HG03060 (cell line): ENCODE measurements at regions not wholly inside any gene's neighbourhood (a gene's known extent, or its start where the extent isn't known, plus 50 kb on each side); places are given as distances from the start of the nearest gene placed in this dataset.
"Not testable (repeated sequence)": the region's sequence is repeated elsewhere in the genome, so short reads cannot be mapped to it uniquely, and the experiment has no call there.

Experiments used
- ATAC-seq: cut with Tn5 transposase; IDR thresholded peaks from one replicate; pipeline ENCODE4 v1.9.1; 2021; ENCODE audit warnings: low read depth, moderate number of reproducible peaks; ENCODE audit not compliant: unreplicated experiment

DNA sequence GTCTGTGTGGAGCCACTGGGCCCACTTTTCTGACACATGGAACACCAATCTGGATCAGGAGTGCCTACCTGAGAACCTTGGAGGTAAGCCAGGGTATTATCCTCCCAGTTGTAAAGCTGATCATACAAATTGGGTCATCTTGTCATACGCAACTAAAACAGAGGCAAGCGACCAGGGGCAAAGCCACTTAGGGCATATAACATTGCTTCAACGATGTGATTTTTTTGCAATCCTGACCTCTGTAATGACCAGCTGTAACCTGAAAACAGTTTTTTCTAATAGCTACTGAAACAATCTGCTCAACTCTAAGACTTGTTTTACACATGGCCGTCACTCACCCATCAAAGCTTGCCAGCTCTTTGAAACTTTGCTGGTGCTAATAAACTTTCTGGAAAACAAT lies 261.5 kb upstream of the AGTR2 start:
- ATAC-seq = no peak

DNA sequence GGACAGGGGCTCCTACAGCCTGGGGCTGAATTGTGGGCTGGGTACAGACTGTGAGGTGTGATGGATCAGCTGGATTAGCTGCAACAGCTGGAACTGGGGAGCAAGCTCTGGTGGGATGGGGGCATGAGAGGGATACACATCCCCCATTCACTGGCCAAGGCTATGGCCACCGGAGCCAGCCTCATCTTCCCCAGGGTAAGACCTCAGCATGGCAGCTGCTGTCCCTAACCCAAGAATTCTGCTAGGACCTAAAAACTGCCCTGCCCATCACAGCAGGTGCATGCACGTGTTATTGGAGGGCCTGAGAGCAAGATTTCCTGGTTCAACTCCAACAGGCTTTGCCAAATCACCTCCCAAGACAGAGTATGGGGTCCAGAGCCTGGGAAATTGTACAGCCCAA lies 258.6 kb upstream of the AGTR2 start:
- ATAC-seq = no peak

DNA sequence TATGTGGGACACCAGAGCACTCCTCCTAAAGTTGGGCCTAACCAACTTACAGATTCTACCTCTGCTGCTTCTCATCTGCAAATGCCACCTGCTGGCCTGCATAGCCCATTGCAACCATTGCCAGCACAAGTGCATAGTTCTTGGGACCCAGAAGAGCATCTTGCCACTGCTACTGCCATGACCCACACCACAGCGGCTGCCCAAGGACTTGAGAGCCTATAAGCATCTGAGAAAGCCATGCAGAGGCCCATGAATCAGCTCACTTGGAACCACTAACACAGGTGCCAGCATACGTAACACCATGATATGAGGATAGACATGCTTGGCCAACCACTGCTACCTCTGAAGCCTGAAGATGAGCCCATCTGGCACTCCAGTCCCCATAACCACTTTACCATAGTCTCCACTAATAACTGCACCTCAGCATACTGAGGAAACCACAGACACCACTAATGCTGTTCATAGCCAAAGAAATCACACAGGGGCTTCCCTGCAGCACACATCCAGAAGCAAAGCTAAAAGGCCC lies 258.1 kb upstream of the AGTR2 start:
- ATAC-seq = peak; percentile 93

DNA sequence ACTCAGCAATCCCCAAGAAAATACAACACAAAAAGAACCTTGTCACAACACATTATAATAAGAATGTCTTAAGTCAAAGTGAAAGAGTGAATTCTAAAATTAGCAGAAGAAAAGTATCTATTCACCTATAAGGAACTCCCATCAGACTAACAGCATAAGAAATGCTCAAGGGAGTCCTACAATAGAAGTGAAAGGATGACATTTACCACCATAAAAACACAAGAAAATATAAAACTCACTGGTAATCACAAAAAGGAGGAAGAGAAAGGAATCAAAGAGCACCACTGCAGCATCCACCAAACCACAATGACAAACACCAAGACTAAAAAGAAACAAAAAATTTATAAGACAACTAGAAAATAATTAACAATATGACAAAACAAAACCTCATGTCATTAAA lies 257.0 kb upstream of the AGTR2 start:
- ATAC-seq = peak; percentile 40

DNA sequence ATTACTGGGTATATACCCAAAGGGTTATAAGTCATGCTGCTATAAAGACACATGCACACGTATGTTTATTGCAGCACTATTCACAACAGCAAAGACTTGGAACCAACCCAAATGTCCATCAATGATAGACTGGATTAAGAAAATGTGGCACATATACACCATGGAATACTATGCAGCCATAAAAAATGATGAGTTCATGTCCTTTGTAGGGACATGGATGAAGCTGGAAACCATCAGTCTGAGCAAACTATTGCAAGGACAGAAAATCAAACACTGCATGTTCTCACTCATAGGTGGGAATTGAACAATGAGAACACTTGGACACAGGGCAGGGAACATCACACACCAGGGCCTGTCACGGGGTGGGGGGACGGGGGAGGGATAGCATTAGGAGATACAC lies 254.9 kb upstream of the AGTR2 start:
- not testable (repeated sequence) for ATAC-seq

DNA sequence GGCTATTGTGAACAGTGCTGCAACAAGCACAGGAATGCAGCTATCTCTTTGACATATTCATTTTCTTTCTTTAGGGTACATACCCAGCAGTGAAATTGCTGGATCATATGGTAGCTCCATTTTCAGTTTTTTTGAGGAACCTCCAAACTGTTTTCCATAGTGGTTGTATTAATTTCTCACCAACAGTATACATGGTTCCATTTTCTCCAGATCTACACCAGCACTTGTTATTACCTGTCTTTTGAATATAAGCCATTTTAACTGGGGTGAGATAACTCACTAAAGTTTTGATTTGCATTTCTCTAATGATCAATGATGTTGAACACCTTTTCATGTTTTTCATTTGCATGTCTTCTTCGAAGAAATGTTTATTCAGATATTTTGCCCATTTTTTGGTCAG lies 241.1 kb upstream of the AGTR2 start:
- ATAC-seq = no peak

DNA sequence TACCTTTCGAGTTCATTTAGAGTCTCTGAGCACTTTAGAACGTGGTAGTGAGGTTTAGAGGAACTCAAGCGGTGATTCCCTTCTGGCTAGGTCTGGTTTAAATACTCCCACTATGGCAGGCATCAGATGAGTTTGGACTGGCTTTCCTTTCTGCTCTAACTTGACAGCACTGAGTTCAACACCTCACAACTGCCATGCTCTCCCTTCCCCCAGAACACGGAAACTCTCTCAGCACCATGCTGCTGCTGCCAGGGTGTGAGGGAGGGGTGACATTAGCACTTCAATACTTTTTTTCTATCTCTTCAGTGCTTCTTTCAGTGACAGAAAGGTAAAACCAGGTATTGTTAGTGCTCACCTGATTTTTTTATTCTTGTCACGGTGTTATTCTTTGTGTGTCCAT lies 234.5 kb upstream of the AGTR2 start:
- no peak for ATAC-seq

DNA sequence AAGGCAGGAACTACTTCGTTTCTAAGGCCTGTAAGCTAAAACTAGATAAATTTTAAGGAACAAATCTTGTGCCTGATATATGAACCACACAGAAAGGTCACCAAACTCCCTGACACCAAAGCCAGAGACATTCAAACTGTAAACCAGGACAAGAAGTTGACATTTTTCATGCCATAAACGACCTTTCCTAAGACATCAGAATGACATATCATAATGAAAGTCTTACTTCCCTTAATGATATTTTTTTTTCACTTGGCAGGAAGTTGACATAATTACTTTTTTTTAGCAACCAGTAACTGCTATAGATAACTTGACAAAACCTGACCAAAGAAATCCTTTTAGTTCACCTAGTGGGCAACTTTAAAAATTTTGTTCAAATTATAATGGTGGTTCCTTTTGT lies 231.5 kb upstream of the AGTR2 start:
- ATAC-seq = peak; percentile 79

DNA sequence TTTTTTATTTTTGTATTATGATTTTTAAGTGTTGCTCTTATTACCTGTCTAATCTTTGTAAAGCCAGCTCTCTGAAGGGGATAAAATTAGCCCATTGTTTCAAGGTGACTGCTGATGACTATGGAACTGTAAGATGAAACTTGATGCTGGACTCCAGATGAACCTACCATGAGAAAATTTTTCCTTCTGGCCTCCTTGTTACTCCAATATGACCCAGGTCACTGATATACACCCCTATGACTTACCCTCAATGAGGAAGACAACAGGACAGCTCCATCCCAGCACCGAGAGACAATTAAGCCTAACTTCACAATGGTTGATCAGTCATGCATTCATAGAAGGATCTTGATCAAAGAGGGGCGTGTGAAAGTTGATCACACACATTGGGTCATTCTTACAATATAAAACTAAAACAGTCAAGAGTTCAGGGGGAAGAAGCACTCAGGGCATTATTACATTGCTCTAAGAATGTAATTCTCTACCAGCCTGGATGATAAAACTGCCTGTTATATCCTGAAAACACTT lies 230.8 kb upstream of the AGTR2 start:
- no peak for ATAC-seq

DNA sequence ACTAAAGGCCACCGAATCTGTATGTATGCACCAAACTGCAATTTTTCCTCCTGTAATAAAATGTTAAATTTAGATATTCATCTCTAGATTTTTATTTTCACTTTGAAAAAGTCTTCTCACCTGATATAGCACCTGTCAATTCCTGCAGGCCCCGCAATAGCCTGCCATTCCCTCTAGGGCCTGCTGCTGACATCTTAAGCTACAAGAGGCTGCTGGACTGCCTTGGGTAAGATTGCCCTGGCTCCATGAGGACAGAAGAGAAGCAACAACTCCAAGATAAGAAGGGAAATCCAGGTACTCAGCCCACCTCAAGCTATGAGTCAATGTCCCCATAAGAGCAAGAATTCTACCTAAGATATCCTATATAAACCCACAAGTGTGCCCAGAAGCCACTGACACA lies 230.2 kb upstream of the AGTR2 start:
- ATAC-seq = no peak

DNA sequence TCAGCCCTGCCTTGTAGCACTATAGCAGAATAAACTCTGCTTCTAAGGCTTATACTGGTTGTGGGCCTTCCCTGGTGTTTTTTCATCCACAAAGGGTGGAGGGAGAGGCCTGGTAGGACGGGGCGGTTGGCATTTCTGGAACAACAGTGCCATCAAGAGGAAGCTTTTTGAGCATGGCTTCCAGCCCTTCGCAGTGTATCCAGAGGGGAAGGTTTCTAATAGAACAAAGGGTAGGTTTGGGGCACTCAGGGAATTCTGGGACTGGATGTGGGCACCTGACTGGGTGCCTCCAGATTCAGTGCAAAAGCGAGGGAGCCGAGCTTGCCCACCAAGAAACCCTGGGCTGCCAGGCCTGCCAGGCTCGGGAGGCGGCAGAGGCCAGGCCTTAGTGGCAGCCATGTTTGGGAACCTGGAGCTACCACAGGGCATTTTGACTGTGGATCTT lies 229.6 kb upstream of the AGTR2 start:
- peak; percentile 60 for ATAC-seq

DNA sequence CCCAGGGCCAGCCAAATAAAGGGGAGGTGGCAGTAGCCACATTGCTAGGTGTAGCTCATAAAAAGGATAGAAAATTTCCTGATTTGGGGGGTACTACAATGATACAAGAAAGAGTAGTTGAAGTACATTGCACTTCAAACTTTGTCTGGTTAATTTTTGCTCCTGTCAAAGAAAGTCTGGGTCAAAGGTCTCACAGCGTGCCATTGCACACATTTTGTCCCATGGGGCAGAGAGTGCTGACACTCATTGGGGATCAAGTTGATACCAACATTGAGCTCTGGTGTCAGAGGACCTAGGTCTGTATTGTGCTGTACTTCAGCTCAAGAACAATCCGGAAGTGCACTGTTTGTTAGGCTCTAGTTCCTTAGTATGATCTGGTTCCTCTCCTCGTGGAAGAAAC lies 229.2 kb upstream of the AGTR2 start:
- no peak for ATAC-seq

DNA sequence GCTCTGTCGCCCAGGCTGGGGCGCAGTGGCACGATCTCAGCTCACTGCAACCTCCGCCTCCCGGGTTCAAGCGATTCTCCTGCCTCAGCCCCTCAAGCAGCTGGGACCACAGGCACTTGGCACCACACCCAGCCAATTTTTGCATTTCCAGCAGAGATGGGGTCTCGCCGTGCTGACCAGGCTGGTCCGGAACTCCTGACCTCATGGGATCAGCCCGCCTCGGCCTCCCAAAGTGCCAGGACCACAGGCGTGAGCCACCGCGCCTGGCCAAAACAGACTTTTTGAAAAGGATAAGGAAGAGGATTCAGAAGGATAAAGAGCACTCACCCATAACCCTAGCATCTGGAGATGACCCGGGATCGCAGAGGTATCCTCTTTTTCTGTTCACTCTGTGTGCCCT lies 224.5 kb upstream of the AGTR2 start:
- no peak for ATAC-seq

DNA sequence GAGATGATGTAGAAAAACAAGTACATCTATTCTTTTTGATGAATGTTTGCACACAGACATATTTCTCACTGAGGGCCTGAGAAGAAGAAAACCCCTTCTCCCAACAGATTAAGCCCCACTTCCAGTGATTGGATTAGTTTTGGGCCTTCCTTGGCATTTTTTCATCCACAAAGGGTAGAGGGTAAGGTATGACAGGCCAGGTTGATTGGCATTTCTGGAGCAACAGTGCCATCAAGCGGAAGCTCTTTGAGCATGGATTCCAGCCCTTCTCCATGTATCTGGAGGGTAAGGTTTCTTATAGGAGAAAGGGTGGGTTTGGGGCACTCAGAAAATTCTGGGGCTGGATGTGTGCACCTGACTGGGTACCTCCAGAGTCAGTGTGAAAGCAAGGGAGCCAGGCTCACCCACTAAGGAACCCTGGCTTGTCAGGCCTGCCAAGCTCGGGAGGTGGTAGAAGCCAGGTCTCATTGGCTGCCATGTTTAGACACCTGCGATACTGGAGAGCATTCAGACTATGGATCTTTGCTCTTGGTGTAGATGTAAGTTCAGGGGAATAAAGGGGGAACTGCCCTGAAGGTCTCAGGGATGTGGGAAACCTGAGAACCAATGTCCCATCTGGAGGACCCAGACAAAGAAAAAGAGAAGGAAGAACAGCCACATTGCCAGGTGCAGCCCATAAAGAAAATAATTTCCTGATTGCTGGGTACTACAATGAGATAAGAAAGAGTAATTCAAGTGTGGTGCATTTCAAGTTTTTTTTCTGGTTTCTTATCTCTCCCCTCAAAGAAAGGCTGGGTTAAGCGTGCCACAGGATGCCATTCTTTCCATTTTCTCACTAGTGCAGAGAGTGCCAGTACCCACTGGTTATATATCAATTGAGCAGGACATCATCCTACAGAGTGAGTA lies 222.3 kb upstream of the AGTR2 start:
- ATAC-seq = no peak

DNA sequence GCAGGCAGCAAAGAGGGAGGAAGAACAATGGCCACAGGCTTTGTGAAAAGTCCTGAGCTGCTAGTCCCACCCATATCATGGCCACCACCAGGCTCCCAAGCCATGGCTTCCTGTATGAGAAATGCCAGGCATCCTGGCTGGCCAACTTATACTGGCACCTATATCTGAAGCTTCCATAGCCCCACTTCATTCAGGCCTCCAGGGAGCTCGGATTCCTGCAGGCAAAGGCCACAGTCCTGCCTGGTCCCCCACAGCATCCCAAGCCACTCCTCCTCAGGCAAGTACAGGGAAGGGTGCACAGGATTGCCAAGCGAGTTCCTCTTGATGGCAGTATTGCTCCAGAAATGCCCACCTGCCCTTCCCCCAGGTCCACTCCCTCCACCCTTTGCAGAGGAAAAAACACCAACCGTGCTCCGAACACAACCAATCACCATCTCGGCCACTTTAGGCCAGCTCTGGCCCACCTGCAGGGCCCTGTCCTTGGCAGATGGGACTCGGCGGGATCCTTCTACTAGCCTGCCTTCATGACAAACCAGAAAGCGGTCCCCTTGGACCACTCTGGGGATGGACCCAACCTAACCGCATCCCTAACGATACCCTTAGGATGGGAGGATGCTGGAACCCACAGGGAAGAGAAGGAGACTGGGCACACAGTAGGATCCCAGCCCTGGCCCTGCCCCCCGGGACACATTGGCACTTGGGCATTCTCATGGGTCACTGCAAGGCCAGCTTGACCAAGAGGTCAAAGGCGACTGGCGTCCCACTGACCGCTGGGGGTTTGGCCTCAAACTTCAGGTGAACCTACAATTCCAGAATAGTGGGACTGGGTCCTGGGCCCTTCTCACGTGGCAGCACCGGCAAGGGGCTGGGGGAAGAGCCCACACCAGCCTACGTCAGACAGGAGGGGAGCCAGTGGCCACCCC lies 220.4 kb upstream of the AGTR2 start:
- ATAC-seq = no peak

DNA sequence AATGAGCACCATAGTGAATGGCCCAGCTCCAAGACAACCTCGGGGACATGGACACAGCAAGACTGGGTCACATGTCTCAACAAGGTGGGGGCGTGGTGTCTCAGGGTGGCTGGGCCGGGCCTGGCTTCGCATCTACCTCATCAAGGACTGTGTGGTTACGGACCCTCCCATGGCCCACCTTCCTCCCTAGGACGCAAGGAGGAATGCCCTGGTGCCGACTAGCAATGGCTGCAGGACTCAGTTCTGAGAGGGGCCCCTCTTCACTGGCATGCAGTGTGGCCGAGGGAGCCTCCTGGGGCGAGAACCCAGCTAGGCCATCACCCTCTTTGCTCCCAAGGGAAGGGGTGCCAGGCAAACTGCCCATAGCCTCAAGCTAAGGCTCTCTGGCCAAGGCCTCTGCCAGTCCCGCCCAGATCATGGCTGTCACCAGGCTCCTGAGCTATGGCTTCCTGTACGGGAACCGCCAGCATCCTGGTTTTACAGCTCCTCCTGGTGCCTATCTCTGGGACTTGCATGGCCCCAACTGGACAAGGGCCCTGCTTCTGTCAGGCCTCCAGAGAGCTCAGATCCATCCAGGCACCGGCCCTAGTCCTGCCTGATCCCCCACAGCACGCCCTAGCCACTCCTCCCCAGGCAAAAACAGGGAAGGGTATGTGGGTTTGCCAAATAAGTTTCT lies 218.0 kb upstream of the AGTR2 start:
- ATAC-seq = no peak

DNA sequence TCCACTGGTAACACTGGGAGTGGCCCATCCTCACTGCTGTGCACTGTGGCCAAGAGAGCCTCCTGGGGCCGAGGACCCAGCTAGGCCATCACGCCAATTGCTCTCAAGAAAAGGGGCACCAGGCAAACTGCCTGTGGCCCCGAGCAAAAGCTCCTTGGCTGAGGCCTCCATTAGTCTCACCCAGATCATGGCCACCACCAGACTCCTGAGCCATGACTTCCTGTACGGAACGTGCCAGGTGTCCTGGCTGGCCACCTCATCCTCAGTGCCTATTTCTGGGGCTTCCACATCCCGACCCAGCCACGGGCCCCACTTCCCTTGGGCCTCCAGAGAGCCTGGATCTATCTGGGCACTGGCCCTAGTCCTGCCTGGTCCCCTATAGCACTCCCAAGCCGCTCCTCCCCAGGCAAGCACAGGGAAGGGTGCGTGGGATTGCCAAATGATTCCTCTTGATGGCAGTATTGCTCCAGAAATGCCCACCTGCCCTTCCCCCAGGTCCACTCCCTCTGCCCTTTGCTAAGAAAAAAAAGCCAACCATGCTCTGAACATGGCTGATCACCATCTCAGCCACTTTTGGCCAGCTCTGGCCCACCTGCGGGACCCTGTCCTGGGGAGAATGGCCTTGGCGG lies 212.6 kb upstream of the AGTR2 start:
- no peak for ATAC-seq

DNA sequence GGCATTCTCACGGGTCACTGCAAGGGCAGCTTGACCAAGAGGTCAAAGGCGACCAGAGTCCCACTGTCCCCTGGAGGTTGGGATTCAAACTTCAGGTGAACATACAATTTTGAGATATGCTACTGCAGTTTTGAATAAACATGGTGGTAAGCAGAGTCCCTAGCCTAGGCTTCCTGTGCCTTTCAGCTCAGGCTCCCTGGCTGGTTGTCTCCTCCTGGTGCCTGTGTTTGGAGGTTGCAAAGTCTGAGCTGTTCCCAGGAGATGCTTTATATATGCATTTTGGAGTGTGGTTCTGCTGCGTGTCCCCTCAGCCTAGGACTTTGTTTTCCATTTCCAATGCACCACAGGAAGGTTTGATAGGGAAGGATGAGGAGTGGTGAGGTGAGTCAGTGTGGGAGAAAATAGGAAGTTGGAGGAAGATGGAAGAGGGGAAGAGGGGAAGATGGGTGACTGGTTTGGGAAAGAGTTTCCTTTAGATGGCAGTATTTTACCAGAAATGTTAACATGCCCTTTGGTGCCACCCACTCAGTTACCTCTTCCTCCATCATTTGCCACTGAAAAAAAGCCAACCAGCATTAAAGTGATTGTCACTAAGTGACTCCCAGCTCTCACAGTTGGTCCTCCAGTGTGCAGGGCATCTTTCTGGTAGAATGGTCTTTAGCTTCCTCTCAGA lies 211.7 kb upstream of the AGTR2 start:
- no peak for ATAC-seq

DNA sequence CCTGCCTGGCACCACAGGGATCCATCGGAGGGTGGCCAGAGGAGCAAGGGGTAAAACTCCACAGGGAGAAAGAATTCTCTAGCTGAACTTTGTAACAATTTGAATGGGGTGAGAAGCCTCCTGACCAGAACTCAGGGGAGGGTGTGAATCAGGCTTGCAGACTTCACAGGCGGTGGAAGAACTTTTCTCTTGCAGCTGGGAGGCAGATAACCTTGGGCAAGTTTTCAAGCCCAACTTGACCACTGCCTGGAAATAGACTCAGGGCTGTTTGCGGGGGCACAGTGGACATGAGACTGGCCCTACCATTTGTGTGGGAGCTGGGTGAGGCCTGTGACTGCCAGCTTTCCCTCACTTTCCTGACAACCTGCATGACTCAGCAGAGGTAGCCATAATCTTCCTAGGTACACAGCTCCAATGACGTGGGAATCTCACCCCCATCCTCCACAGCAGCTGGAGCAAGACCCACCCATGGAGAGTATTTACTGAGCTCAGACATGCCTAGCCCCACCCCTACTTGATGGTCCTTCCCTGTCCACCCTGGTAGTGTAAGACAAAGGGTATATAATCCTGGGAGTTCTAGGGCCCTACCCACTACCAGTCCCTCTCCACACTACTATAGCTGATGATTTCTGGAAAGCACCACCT lies 210.0 kb upstream of the AGTR2 start:
- ATAC-seq = no peak
